ENCODE measurements at regions not wholly inside any gene's neighbourhood (a gene's known extent, or its start where the extent isn't known, plus 50 kb on each side); places are given as distances from the start of the nearest gene placed in this dataset.

DNA sequence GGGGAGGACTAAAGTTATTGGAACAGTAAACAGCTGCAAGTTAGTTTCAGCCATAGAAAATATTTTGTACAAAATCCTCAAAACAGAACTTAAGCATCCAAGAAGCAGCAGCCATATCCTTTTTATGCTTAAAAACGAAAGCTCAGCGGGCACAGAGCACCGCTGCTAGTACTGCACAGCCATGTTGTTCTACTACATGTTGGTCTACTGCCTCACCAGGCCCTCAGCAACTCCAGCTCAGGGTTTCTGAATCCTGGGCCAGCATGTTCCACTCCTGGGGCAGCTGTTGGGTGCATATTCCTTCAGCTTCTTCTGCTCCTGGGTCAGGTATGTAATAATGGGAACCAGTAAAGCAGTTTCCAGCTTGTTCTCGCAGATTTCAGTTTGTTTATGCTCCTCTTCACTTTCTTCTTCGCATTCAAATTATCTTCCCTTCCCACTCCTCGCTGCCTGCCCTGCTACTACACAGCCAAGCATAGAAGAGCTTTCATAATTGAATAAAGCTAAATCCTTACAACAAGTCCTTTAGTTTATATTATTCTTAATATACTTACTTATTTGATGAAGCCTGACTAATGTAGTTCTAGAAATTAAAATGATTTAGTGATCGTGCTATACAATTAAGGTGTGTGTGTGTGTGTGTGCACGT is 820.5 kb upstream of the ATXN8OS start:
- ChIA-PET POLR2A (no interaction called here), CTCF (interaction anchor here (1.0 kb wide), 1 partner anchor 11 kb away, joined by 3 read pairs; no protein-coding TSS in a partner anchor)
- no peak for DNase-seq (ENCODE audit: extremely low spot score)
- TF ChIP-seq, protein P1, sequence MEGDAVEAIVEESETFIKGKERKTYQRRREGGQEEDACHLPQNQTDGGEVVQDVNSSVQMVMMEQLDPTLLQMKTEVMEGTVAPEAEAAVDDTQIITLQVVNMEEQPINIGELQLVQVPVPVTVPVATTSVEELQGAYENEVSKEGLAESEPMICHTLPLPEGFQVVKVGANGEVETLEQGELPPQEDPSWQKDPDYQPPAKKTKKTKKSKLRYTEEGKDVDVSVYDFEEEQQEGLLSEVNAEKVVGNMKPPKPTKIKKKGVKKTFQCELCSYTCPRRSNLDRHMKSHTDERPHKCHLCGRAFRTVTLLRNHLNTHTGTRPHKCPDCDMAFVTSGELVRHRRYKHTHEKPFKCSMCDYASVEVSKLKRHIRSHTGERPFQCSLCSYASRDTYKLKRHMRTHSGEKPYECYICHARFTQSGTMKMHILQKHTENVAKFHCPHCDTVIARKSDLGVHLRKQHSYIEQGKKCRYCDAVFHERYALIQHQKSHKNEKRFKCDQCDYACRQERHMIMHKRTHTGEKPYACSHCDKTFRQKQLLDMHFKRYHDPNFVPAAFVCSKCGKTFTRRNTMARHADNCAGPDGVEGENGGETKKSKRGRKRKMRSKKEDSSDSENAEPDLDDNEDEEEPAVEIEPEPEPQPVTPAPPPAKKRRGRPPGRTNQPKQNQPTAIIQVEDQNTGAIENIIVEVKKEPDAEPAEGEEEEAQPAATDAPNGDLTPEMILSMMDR (IDR thresholded peaks at IDR 0.05; ENCODE audit: control extremely low read depth, extremely low read depth, low read depth, missing control alignments), result no peak

DNA sequence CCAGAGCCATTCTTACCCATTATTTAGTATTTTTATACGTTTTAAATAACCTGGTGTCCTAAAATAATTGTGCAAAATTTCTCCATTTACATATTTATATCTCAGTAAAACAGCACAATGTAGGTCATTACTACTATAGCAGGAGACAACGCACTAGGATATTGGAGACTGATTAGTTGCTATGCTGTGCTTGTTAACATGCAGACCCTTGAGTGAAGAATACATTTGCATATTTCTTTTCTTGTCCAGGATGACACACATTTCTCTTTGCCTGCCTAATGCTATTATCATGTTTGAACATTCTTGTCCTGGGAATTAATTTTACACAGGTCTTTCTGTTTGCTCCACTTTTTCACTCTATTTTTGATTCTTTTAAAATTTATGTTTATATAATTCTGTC is 823.8 kb upstream of the ATXN8OS start:
- DNase-seq (ENCODE audit: extremely low spot score), result no peak
- ChIA-PET POLR2A (no interaction called here), CTCF (no interaction called here)
- TF ChIP-seq, protein P1 (IDR thresholded peaks at IDR 0.05; ENCODE audit: control extremely low read depth, extremely low read depth, low read depth, missing control alignments), result no peak

DNA sequence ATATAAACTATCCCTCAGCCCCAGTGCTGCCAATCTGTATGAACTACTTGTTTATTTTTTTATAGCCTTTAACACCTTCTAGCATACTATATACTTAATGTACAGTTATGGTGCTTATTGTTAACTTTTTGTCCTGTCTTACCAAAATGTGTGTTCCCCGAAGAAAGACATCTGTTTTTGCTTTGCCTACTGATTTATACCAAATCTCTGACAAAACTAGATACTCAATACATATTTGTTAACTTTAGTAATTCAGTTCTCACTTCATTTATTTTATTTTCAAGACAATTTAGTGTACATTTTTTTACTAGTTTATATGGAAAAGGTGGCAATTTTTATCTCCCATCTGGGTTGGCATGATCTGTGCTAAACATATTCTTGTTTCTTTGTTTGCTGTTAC is 824.3 kb upstream of the ATXN8OS start:
- ChIA-PET CTCF (no interaction called here), POLR2A (no interaction called here)
- TF ChIP-seq, protein P1 (IDR thresholded peaks at IDR 0.05; ENCODE audit: control extremely low read depth, extremely low read depth, low read depth, missing control alignments), result no peak
- no peak for DNase-seq (ENCODE audit: extremely low spot score)

DNA sequence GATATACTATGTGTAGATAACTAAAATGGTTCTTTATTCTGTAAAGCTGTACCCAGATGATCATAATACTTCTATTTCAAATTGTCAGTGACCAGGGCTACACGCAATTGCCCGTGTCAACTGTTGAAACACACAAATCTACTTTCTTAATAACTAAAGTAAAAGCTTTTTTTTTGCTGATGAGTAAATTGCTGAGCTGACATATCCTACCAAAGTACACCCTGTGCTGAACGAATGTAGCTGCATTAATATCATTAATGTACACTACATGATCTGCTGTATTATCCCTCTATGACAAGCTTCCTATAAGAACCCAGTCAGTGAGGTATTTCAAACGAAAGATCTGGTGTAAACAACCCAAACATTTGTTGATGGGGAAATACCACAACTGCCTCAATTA is 827.2 kb upstream of the ATXN8OS start:
- CTCF ChIA-PET, result interaction anchor here (0.7 to 1.2 kb wide), 3 partner anchors 9 to 31 kb away, joined by 3 to 4 read pairs (median 4); no protein-coding TSS in a partner anchor

DNA sequence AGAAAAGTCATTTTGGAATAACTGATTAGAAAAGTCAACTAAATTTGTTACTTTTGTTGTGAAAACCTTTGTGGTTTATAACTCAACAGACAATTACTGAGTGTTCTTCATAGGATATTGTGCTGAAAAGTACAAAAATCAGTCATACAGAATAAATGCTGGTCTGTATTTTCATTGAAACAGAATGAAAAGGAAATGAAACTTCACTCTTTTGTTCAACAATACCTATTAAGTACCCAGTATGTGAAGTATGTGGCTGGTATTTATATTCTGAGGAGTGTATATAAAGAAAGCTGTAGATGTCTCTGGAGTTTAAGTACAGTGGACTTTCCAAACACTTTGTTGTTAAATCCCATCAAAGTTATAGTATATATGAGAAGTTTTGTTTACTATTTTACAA is 828.4 kb upstream of the ATXN8OS start:
- DNase-seq (ENCODE audit: extremely low spot score), result no peak
- ChIA-PET POLR2A (no interaction called here), CTCF (no interaction called here)
- TF ChIP-seq, protein P1 (IDR thresholded peaks at IDR 0.05; ENCODE audit: control extremely low read depth, extremely low read depth, low read depth, missing control alignments), result no peak

More for the DNA sequence above, 827.2 kb upstream of the ATXN8OS start:
- no peak for DNase-seq (ENCODE audit: extremely low spot score)
- POLR2A ChIA-PET, result no interaction called here
- TF ChIP-seq, protein P1 (IDR thresholded peaks at IDR 0.05; ENCODE audit: control extremely low read depth, extremely low read depth, low read depth, missing control alignments), result no peak

DNA sequence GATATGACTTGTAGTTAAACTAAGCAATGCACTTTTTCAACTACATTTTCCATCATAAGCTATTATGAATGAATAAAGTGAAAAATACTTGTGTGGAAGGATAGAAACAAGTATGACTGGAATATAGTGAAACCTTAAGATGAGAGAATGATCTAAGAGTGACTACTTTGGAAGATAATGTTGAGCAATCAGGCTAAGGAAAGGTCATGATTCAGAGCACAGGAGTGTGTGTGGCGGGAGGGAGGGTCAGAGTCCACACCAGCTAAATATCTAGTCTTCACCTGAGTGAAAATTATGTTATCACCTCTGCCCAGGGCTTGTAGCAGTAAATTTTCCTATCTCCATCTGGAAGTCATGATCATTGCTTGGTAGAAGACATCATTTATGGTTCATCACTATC is 833.4 kb upstream of the ATXN8OS start:
- TF ChIP-seq, protein P1 (IDR thresholded peaks at IDR 0.05; ENCODE audit: control extremely low read depth, extremely low read depth, low read depth, missing control alignments), result no peak
- POLR2A ChIA-PET, result no interaction called here
- no peak for DNase-seq (ENCODE audit: extremely low spot score)
- CTCF ChIA-PET, result no interaction called here

Measured in GM10248 (cell line).